Activated CD4-positive, alpha-beta memory T cell treated with anti-CD3 and anti-CD28 coated beads, Interleukin-2, amount 10 ng/mL, durations not matched to agents 7 days and 5 days (primary cell): ENCODE measurements at regions not wholly inside any gene's neighbourhood (a gene's known extent, or its start where the extent isn't known, plus 50 kb on each side); places are given as distances from the start of the nearest gene placed in this dataset.

ENCODE experiments used
- CTCF ChIA-PET: fragments of 350-600 bp; sonication (Branson Sonifier 250); formaldehyde crosslinking; loops from one replicate; lab custom pipeline; 2021; ENCODE audit warnings: antibody characterized with exemption, inconsistent platforms; lab: Charles Lee
- POLR2A ChIA-PET: fragments of 350-600 bp; sonication (Branson Sonifier 250); formaldehyde crosslinking; loops from one replicate; lab custom pipeline; 2021; ENCODE audit warnings: antibody characterized with exemption; lab: Charles Lee
- DNase-seq: peaks from one replicate; pipeline ENCODE4 v3.0.0-alpha.2; 2020
- H3K27ac Mint-ChIP-seq: one replicate; pipeline ENCODE4 v1.8.0; 2021; ENCODE audit warnings: mild to moderate bottlenecking, mixed read lengths
- H3K27me3 Mint-ChIP-seq: one replicate; pipeline ENCODE4 v1.8.0; 2021; ENCODE audit warnings: mixed read lengths
- H3K36me3 Mint-ChIP-seq: one replicate; pipeline ENCODE4 v1.8.0; 2021; ENCODE audit warnings: low read depth, mixed read lengths
- H3K4me1 Mint-ChIP-seq: one replicate; pipeline ENCODE4 v1.8.0; 2021; ENCODE audit warnings: mixed read lengths
- H3K4me3 Mint-ChIP-seq: one replicate; pipeline ENCODE4 v1.8.0; 2021; ENCODE audit warnings: mild to moderate bottlenecking, mixed read lengths
- H3K9me3 Mint-ChIP-seq: one replicate; pipeline ENCODE4 v1.8.0; 2021; ENCODE audit warnings: mixed read lengths

- no peak overlapping the region for H3K27ac Mint-ChIP-seq
- H3K9me3 Mint-ChIP-seq = no peaks in the 10 kb centered on the region
- no peaks in the 10 kb centered on the region for H3K4me1 Mint-ChIP-seq
- CTCF ChIA-PET = no interaction called here
- DNase-seq = no peak
- no peak overlapping the region for H3K4me3 Mint-ChIP-seq
- H3K36me3 Mint-ChIP-seq = no peaks in the 10 kb centered on the region
- POLR2A ChIA-PET = interaction anchor here (1.1 kb wide), 1 partner anchor 10 kb away, joined by 3 read pairs; no protein-coding TSS in a partner anchor
- peaks cover 16% of the 10 kb centered on the region for H3K27me3 Mint-ChIP-seq
Measured at GRCh38 chr16:86922311-86922710, 344.0 kb downstream of the FOXL1 start.

DNA sequence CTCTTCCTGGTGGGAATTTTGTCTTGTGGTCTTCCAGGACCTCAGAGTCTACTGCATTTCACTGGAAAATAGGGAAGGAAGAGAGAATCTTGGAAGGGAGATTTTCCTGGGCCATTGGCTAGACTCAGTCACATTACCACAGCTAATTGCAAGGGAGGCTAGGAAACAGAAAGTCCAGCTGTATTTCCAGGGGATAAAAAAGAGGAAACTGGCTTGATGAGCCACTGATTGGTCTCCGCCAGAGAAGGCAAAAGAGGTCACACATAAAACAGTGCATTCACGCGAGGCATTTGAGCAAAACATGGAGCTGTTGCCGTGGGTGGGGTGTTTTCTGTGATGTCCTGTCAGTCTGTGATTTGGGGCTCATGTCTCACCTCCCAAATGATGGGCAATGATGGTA lies 345.3 kb downstream of the FOXL1 start:
- Mint-ChIP-seq H3K4me1 (no peaks in the 10 kb centered on the region), H3K27me3 (peaks cover 19% of the 10 kb centered on the region), H3K4me3 (no peak overlapping the region), H3K36me3 (no peaks in the 10 kb centered on the region), H3K9me3 (no peaks in the 10 kb centered on the region), H3K27ac (no peak overlapping the region)
- POLR2A ChIA-PET = no interaction called here
- DNase-seq = no peak
- CTCF ChIA-PET = no interaction called here

DNA sequence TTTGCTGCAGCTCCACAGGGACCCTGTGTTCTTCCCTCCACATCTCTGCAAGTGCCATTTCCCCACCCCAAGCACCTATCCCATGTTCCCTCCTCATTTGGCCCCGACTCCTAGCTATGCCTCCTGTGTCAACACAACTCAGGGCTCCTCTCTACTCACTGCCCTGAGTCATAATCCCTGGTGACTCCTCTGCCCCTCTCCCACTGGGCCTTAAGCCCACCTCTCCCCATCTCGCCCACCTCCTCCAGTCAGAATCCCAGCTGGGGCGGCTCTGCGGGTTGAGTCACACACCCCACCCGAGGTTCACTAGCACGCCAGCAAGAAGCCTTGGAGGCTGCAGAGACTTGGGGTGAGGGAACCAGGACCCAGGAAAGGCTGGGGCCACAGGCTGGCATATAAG lies 346.2 kb downstream of the FOXL1 start:
- CTCF ChIA-PET = no interaction called here
- H3K27me3 Mint-ChIP-seq = peaks cover 27% of the 10 kb centered on the region
- H3K4me1 Mint-ChIP-seq = no peaks in the 10 kb centered on the region
- no peak overlapping the region for H3K4me3 Mint-ChIP-seq
- H3K27ac Mint-ChIP-seq = no peak overlapping the region
- H3K36me3 Mint-ChIP-seq = no peaks in the 10 kb centered on the region
- no peaks in the 10 kb centered on the region for H3K9me3 Mint-ChIP-seq
- no peak for DNase-seq
- POLR2A ChIA-PET = no interaction called here

GRCh38 chr16:86925067-86925791 lies 346.9 kb downstream of the FOXL1 start:
- no peaks in the 10 kb centered on the region for H3K36me3 Mint-ChIP-seq
- H3K27ac Mint-ChIP-seq = no peak overlapping the region
- no peaks in the 10 kb centered on the region for H3K4me1 Mint-ChIP-seq
- H3K27me3 Mint-ChIP-seq = peaks cover 30% of the 10 kb centered on the region
- ChIA-PET CTCF (no interaction called here), POLR2A (no interaction called here)
- H3K4me3 Mint-ChIP-seq = no peak overlapping the region
- H3K9me3 Mint-ChIP-seq = no peaks in the 10 kb centered on the region
- DNase-seq = no peak

DNA sequence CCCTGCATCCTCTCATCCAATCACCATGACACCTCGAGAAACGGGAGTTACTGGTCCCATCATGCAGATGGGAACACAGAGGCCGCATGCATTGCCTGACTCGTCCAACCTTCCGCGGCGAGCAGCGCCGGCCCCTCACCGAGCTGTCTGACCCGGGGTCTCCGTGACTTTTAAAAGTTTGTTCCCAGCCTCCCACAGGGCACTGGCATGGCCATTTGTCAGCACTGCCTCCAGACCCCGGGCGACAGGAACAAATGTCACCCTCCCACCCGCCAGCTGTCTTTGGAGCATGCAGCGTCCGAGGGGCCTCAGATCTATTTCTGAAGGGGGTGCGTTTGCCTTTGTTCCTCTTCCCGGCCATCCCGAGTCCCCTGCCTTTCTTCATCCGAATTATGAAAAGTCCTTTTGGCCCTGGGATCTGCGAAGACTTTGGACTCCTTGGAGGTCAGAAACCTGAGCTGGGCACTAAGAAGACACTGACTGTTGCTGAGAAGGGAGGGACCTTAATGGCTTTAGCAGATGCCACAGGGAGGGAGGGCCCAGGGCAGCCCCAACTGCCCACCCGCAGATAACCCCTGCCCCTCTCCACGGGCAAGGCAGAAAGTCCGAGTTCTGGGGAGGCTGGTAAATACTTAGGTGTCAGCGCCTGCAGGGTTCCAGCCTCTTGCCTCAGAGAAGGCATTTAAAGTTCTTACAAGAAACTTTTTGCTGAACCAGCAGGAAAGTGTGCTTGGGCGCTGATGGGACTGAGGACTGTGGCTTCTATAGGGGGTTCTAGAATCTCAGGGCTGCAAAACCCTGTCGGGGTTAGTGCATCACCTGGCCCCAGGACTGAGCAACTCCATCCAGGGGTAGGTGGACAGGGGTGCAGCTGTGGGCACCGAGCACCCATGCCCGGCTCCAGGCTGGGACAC lies 348.1 kb downstream of the FOXL1 start:
- ChIA-PET CTCF (no interaction called here), POLR2A (no interaction called here)
- no peaks in the 10 kb centered on the region for H3K36me3 Mint-ChIP-seq
- no peak overlapping the region for H3K27ac Mint-ChIP-seq
- no peaks in the 10 kb centered on the region for H3K4me1 Mint-ChIP-seq
- H3K9me3 Mint-ChIP-seq = no peaks in the 10 kb centered on the region
- DNase-seq = no peak
- peaks cover 33% of the 10 kb centered on the region for H3K27me3 Mint-ChIP-seq
- no peak overlapping the region for H3K4me3 Mint-ChIP-seq

- Mint-ChIP-seq H3K27ac (no peak overlapping the region), H3K4me1 (no peaks in the 10 kb centered on the region), H3K36me3 (no peaks in the 10 kb centered on the region), H3K4me3 (no peak overlapping the region), H3K27me3 (peaks cover 33% of the 10 kb centered on the region), H3K9me3 (no peaks in the 10 kb centered on the region)
- DNase-seq = no peak
- ChIA-PET POLR2A (no interaction called here), CTCF (no interaction called here)
Measured at GRCh38 chr16:86927699-86928098, 349.4 kb downstream of the FOXL1 start.

GRCh38 chr16:86928523-86929011 lies 350.2 kb downstream of the FOXL1 start:
- H3K4me1 Mint-ChIP-seq = no peaks in the 10 kb centered on the region
- H3K36me3 Mint-ChIP-seq = no peaks in the 10 kb centered on the region
- H3K9me3 Mint-ChIP-seq = no peaks in the 10 kb centered on the region
- ChIA-PET POLR2A (no interaction called here), CTCF (no interaction called here)
- DNase-seq = no peak
- H3K27me3 Mint-ChIP-seq = peaks cover 33% of the 10 kb centered on the region
- no peak overlapping the region for H3K4me3 Mint-ChIP-seq
- H3K27ac Mint-ChIP-seq = no peak overlapping the region

GRCh38 chr16:86929057-86929871 lies 350.9 kb downstream of the FOXL1 start:
- H3K4me1 Mint-ChIP-seq = no peaks in the 10 kb centered on the region
- peaks cover 33% of the 10 kb centered on the region for H3K27me3 Mint-ChIP-seq
- H3K27ac Mint-ChIP-seq = no peak overlapping the region
- ChIA-PET POLR2A (no interaction called here), CTCF (no interaction called here)
- H3K4me3 Mint-ChIP-seq = no peak overlapping the region
- H3K36me3 Mint-ChIP-seq = no peaks in the 10 kb centered on the region
- H3K9me3 Mint-ChIP-seq = no peaks in the 10 kb centered on the region
- DNase-seq = no peak

GRCh38 chr16:86930001-86930400 lies 351.7 kb downstream of the FOXL1 start:
- Mint-ChIP-seq H3K4me1 (no peaks in the 10 kb centered on the region), H3K27me3 (peaks cover 27% of the 10 kb centered on the region), H3K36me3 (no peaks in the 10 kb centered on the region), H3K9me3 (no peaks in the 10 kb centered on the region), H3K27ac (no peak overlapping the region), H3K4me3 (no peak overlapping the region)
- CTCF ChIA-PET = no interaction called here
- POLR2A ChIA-PET = no interaction called here
- no peak for DNase-seq

- ChIA-PET CTCF (no interaction called here), POLR2A (no interaction called here)
- Mint-ChIP-seq H3K36me3 (no peaks in the 10 kb centered on the region), H3K27me3 (peaks cover 27% of the 10 kb centered on the region), H3K4me3 (no peak overlapping the region), H3K9me3 (no peaks in the 10 kb centered on the region), H3K27ac (no peak overlapping the region), H3K4me1 (no peaks in the 10 kb centered on the region)
- DNase-seq = no peak
Measured at GRCh38 chr16:86930663-86931373, 352.5 kb downstream of the FOXL1 start.

- no peaks in the 10 kb centered on the region for H3K4me1 Mint-ChIP-seq
- H3K27me3 Mint-ChIP-seq = peaks cover 28% of the 10 kb centered on the region
- DNase-seq = no peak
- no peaks in the 10 kb centered on the region for H3K9me3 Mint-ChIP-seq
- H3K4me3 Mint-ChIP-seq = no peak overlapping the region
- CTCF ChIA-PET = no interaction called here
- no peak overlapping the region for H3K27ac Mint-ChIP-seq
- POLR2A ChIA-PET = no interaction called here
- H3K36me3 Mint-ChIP-seq = no peaks in the 10 kb centered on the region
Measured at GRCh38 chr16:86931410-86931941, 353.1 kb downstream of the FOXL1 start.

DNA sequence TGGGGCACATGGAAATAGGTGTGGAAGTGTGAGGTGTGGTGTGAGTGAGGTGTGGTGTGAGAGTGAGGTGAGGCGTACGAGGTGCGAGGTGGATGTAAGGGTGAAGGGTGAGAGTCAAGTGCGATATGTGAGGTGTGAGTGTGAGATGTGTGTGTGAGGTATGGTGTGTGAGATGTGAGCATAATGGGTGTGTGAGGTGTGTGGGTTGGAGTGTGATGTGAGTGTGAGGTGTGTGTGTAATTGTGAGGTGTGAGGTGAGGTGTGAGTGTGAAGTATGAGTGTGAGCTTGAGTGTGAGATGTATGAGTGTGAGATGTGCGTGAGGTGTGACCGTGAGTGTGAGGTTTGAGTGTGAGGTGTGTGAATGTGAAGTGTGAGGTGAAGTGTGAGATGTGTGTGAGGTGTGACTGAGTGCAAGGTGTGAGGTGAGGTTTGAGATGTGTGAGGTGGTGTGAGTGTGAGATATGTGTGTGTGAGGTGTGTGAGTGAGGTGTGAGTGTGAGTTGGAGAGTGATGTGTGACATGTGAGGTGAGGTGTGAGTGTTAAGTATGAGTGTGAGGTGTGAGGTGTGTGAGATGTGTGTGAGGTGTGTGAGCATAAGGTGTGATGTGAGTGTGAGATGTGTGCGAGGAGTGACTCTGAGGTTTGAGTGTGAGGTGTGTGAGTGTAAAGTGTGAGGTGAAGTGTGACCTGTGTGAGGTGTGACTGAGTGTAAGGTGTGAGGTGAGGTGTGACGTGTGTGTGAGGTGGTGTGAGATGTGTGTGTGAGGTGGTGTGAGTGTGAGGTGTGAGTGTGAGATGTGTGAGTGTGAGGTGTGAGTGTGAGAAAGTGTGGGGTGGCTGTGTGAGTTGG lies 354.0 kb downstream of the FOXL1 start:
- H3K27ac Mint-ChIP-seq = no peak overlapping the region
- no peaks in the 10 kb centered on the region for H3K36me3 Mint-ChIP-seq
- no peak for DNase-seq
- H3K4me3 Mint-ChIP-seq = no peak overlapping the region
- POLR2A ChIA-PET = no interaction called here
- H3K9me3 Mint-ChIP-seq = no peaks in the 10 kb centered on the region
- H3K4me1 Mint-ChIP-seq = no peaks in the 10 kb centered on the region
- H3K27me3 Mint-ChIP-seq = peaks cover 32% of the 10 kb centered on the region
- CTCF ChIA-PET = no interaction called here
